ENCODE measurements at regions not wholly inside any gene's neighbourhood (a gene's known extent, or its start where the extent isn't known, plus 50 kb on each side); places are given as distances from the start of the nearest gene placed in this dataset.

GRCh38 chr16:27706866-27707685, 157.1 kb downstream of the KATNIP start:
- TF ChIP-seq CEBPB (IDR thresholded peaks at IDR 0.05; ENCODE audit: low read depth) (no peak), SP1 (IDR thresholded peaks at IDR 0.05; ENCODE audit: low read depth) (no peak), JUND (IDR thresholded peaks at IDR 0.05) (no peak), CTCF (IDR thresholded peaks at IDR 0.05 in 2 of 3, conservative IDR thresholded peaks at IDR 0.05 in 1 of 3; ENCODE audit: borderline replicate concordance in 1 of 3, insufficient read depth in 1 of 3, low read depth in 2 of 3, low read length in 2 of 3) (no peak), YY1 (IDR thresholded peaks at IDR 0.05; ENCODE audit: extremely low read depth, insufficient replicate concordance, low read depth, low read length) (no peak)
